OCI-LY3 (cell line): ENCODE measurements at regions not wholly inside any gene's neighbourhood (a gene's known extent, or its start where the extent isn't known, plus 50 kb on each side); places are given as distances from the start of the nearest gene placed in this dataset.

Experiments used
- H2AFZ ChIP-seq: fragments of 200-600, 300-600 bp; shearing (Covaris generic); 2 replicates; pipeline ENCODE4 v1.6.0; 2014; ENCODE audit warnings: antibody characterized with exemption, low read depth, low read length
- H3K27ac ChIP-seq: fragments of 200-600, 300-600 bp; sonication (generic); 2 replicates; pipeline ENCODE4 v1.5.1; 2014; ENCODE audit warnings: mild to moderate bottlenecking, low read length, moderate library complexity, mixed read lengths
- H3K27me3 ChIP-seq: fragments of 200-600, 300-600 bp; sonication (generic); 2 replicates; pipeline ENCODE4 v1.6.1; 2014; ENCODE audit warnings: low read depth, low read length, mixed read lengths
- H3K36me3 ChIP-seq: fragments of 200-600, 300-600 bp; sonication (generic); replicated peaks from 2 replicates; pipeline ENCODE3; 2014; ENCODE audit warnings: low read depth, low read length, mixed read lengths
- H3K4me1 ChIP-seq: fragments of 300-600, 200-600 bp; sonication (generic); 2 replicates; pipeline ENCODE4 v1.6.1; 2014; ENCODE audit warnings: low read length, mixed read lengths
- H3K4me2 ChIP-seq: fragments of 200-600, 300-600 bp; sonication (generic); 2 replicates; pipeline ENCODE4 v1.6.1; 2014; ENCODE audit warnings: low read length, mixed read lengths
- H3K4me3 ChIP-seq: fragments of 300-600, 200-600 bp; sonication (generic); 2 replicates; pipeline ENCODE4 v1.5.1; 2014; ENCODE audit warnings: antibody characterized with exemption, mild to moderate bottlenecking, low read length, moderate library complexity
- H3K79me2 ChIP-seq: fragments of 300-600, 200-600 bp; shearing (Covaris generic); 2 replicates; pipeline ENCODE4 v1.6.1; 2014; ENCODE audit warnings: mild to moderate bottlenecking, low read length, mixed read lengths
- H3K9ac ChIP-seq: fragments of 300-600, 200-600 bp; shearing (Covaris generic); 2 replicates; pipeline ENCODE4 v1.6.0; 2014; ENCODE audit warnings: mild to moderate bottlenecking, low read length, moderate library complexity
- H3K9me3 ChIP-seq: fragments of 200-600, 300-600 bp; shearing (Covaris generic); 2 replicates; pipeline ENCODE4 v1.6.1; 2014; ENCODE audit warnings: low read length, mixed read lengths; ENCODE audit not compliant: insufficient read depth
- H4K20me1 ChIP-seq: fragments of 200-600, 300-600 bp; sonication (generic); 2 replicates; pipeline ENCODE4 v1.6.1; 2016; ENCODE audit warnings: low read length, mixed read lengths; ENCODE audit not compliant: insufficient read depth
- EZH2phosphoT487 ChIP-seq: fragments of 200-600 bp; shearing (Covaris generic); IDR thresholded peaks from 2 replicates; pipeline ENCODE4 v1.6.1; 2018; ENCODE audit warnings: antibody characterized with exemption, mixed run types, low read depth
- TF ChIP-seq, protein P1 (sequence below): fragments of 200-600, 300-600 bp; sonication (generic); IDR thresholded peaks from 2 replicates; pipeline ENCODE4 v1.5.1; 2014; ENCODE audit warnings: antibody characterized with exemption, low read length, low read depth

DNA sequence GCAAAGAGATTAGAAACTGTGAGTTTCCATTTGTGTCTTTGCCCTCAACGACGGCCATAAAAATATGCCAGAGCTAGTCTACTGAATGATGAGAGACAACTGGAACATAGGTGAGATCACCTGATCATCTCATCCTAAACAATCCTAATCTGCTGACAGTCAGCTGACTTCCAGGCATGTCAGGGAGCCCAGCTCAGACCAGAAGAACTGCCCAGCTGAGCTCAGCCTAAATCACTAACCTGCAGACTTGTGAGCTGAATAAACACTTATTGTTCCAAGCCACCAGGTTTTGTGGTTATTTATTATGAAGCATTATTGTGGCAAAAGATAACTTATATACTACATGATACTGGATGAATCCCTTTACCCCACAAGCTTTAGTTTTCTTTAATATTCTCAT is 118.9 kb upstream of the PLEKHG7 start:
- Histone ChIP-seq H3K4me2 (no peak overlapping the region), H3K9me3 (no peaks in the 10 kb centered on the region), H3K79me2 (no peaks in the 10 kb centered on the region), H3K9ac (no peak overlapping the region), H3K27ac (no peak overlapping the region), H3K4me3 (no peak overlapping the region), H3K36me3 (no peaks in the 10 kb centered on the region), H3K4me1 (no peaks in the 10 kb centered on the region), H3K27me3 (no peaks in the 10 kb centered on the region), H4K20me1 (no peaks in the 10 kb centered on the region), H2AFZ (no peak overlapping the region)
- TF ChIP-seq EZH2phosphoT487 = no peak
- TF ChIP-seq, protein P1, sequence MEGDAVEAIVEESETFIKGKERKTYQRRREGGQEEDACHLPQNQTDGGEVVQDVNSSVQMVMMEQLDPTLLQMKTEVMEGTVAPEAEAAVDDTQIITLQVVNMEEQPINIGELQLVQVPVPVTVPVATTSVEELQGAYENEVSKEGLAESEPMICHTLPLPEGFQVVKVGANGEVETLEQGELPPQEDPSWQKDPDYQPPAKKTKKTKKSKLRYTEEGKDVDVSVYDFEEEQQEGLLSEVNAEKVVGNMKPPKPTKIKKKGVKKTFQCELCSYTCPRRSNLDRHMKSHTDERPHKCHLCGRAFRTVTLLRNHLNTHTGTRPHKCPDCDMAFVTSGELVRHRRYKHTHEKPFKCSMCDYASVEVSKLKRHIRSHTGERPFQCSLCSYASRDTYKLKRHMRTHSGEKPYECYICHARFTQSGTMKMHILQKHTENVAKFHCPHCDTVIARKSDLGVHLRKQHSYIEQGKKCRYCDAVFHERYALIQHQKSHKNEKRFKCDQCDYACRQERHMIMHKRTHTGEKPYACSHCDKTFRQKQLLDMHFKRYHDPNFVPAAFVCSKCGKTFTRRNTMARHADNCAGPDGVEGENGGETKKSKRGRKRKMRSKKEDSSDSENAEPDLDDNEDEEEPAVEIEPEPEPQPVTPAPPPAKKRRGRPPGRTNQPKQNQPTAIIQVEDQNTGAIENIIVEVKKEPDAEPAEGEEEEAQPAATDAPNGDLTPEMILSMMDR = no peak

DNA sequence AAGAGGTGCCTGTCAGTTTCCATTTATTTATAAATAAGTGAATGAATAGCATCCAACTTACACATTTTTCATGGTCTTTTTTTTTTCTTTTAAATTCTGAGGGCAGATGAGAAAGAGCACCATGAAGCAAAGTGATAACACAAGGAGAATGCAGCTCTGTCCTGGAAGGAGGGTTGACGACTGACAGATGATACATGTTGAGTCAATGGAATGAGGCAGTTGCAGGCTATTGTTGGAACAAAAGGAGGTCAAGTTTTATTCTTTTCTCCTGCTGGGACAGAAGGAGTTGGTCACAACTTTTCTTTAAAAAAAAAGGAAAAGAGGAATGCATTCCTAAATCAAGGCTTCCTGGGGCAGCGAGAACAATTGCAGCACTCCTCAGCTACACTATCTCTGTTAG is 119.9 kb upstream of the PLEKHG7 start:
- H4K20me1 ChIP-seq = no peaks in the 10 kb centered on the region
- no peak overlapping the region for H3K4me2 ChIP-seq
- no peaks in the 10 kb centered on the region for H3K27me3 ChIP-seq
- no peak overlapping the region for H3K9ac ChIP-seq
- no peaks in the 10 kb centered on the region for H3K9me3 ChIP-seq
- no peak overlapping the region for H2AFZ ChIP-seq
- no peaks in the 10 kb centered on the region for H3K36me3 ChIP-seq
- TF ChIP-seq, protein P1 = no peak
- no peak for TF ChIP-seq EZH2phosphoT487
- H3K4me3 ChIP-seq = no peak overlapping the region
- H3K79me2 ChIP-seq = no peaks in the 10 kb centered on the region
- H3K27ac ChIP-seq = no peak overlapping the region
- H3K4me1 ChIP-seq = no peaks in the 10 kb centered on the region

DNA sequence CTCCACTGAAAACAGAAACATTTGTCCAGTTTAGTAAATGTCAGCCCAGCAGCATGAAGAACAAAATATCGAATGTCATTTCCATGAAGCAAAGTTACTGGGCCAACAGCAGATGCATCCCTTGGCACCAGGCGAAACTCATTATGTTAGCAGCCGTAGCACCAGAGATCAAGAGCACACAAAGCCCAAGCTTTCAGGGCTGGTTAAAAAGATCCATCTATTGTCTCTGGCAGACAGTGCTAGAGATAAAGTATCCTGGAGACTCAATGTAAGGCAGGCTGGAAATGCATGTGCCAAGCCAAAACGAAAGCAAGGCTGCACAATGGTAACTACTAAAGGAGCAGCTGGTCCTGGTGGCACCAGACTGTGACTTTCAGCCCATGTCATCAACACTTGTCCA is 120.3 kb upstream of the PLEKHG7 start:
- Histone ChIP-seq H3K36me3 (no peaks in the 10 kb centered on the region), H4K20me1 (no peaks in the 10 kb centered on the region), H3K4me1 (no peaks in the 10 kb centered on the region), H3K9me3 (no peaks in the 10 kb centered on the region), H3K27ac (no peak overlapping the region), H2AFZ (no peak overlapping the region), H3K4me2 (no peak overlapping the region), H3K27me3 (no peaks in the 10 kb centered on the region), H3K79me2 (no peaks in the 10 kb centered on the region), H3K4me3 (no peak overlapping the region), H3K9ac (no peak overlapping the region)
- TF ChIP-seq, protein P1 = no peak
- TF ChIP-seq EZH2phosphoT487 = no peak

DNA sequence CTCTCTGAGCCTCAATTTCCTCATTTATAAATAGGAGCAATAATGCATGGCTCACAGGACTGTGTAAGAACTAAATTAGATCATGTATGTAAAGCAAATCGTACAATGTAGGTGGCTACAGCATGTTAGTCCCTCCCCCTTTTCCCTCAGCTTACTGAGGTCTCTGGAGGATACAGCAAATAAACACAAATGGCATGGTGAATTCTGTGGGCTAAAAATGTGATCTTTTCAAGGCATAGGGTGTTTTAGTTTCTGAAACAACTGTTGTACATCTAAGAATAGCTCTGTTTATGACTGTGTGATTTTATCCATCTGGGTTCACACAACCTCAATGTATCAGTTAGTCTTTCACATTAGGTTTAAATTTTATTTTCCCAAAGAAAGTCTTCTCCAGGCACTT is 121.2 kb upstream of the PLEKHG7 start:
- Histone ChIP-seq H3K79me2 (no peaks in the 10 kb centered on the region), H2AFZ (no peak overlapping the region), H3K4me3 (no peak overlapping the region), H3K4me2 (no peak overlapping the region), H3K36me3 (no peaks in the 10 kb centered on the region), H3K27me3 (no peaks in the 10 kb centered on the region), H3K9ac (no peak overlapping the region), H4K20me1 (no peaks in the 10 kb centered on the region), H3K4me1 (no peaks in the 10 kb centered on the region), H3K9me3 (no peaks in the 10 kb centered on the region), H3K27ac (no peak overlapping the region)
- no peak for TF ChIP-seq EZH2phosphoT487
- TF ChIP-seq, protein P1 = no peak
